Left lung (tissue), 4 donors: ENCODE measurements at regions not wholly inside any gene's neighbourhood (a gene's known extent, or its start where the extent isn't known, plus 50 kb on each side); places are given as distances from the start of the nearest gene placed in this dataset.

Source experiments
- ATAC-seq: fragments of 200-7000 bp; cut with Tn5 transposase; one replicate; pipeline ENCODE4 v1.9.1; 2020; ENCODE audit warnings: moderate library complexity
- DNase-seq, 4 donors: peaks; one replicate each; pipeline ENCODE4 v3.0.0-alpha.2; 2013 to 2020
- H3K27ac ChIP-seq, 2 donors: fragments of 200-600 bp; sonication (generic) in 1 of 2; one replicate each; pipeline versions ENCODE4 v1.5.0 to v1.8.0; 2020 to 2021
- H3K27me3 ChIP-seq, 2 donors: fragments of 200-600 bp; sonication (generic) in 1 of 2; one replicate each; pipeline versions ENCODE4 v1.5.0 to v1.8.0; 2020 to 2021
- H3K36me3 ChIP-seq, 2 donors: fragments of 200-600 bp; sonication (generic) in 1 of 2; one replicate each; pipeline versions ENCODE4 v1.5.0 to v1.8.0; 2020 to 2021
- H3K4me1 ChIP-seq, 2 donors: fragments of 200-600 bp; one replicate each; pipeline ENCODE4 v1.8.0; 2021
- H3K4me3 ChIP-seq, 2 donors: fragments of 200-600 bp; sonication (generic) in 1 of 2; one replicate each; pipeline versions ENCODE4 v1.5.0 to v1.8.0; 2020 to 2021; ENCODE audit warnings: mild to moderate bottlenecking in 1 of 2
- H3K9me3 ChIP-seq, 2 donors: fragments of 200-600 bp; sonication (generic) in 1 of 2; one replicate each; pipeline versions ENCODE4 v1.5.0 to v1.8.0; 2020 to 2021
- intact Hi-C, 2 donors: fragments of 100-400 bp; cut with DNase I; formaldehyde crosslinking; loops; one replicate each; pipeline versions ENCODE4 v1.11.2 to v1.14.2; 2022
- TF ChIP-seq, protein P1 (sequence below), 2 donors: fragments of 200-600 bp; sonication (generic) in 1 of 2; IDR thresholded peaks; one replicate each; pipeline versions ENCODE4 v1.5.0 to v1.8.0; 2021; ENCODE audit warnings: antibody characterized with exemption in 2 of 2
- donor health status: DM: no; HTN: yes; CAD: no.
- donor health status: DM: no; HTN: no; CAD: no.

- intact Hi-C loops: no loop called here
Measured at GRCh38 chr11:70568035-70568813, 169.9 kb downstream of the CTTN start.

GRCh38 chr11:70568814-70569617 is 170.7 kb downstream of the CTTN start:
- ATAC-seq: no peak
- peak overlapping the region in 1 of 2 donors; percentile 16 for H3K4me3 ChIP-seq
- intact Hi-C loops: no loop called here

More at GRCh38 chr11:70568035-70568813, 169.9 kb downstream of the CTTN start:
- H3K4me1 ChIP-seq: peaks cover 0 to 14% of the 10 kb centered on the region in 2 donors
- TF ChIP-seq, protein P1, sequence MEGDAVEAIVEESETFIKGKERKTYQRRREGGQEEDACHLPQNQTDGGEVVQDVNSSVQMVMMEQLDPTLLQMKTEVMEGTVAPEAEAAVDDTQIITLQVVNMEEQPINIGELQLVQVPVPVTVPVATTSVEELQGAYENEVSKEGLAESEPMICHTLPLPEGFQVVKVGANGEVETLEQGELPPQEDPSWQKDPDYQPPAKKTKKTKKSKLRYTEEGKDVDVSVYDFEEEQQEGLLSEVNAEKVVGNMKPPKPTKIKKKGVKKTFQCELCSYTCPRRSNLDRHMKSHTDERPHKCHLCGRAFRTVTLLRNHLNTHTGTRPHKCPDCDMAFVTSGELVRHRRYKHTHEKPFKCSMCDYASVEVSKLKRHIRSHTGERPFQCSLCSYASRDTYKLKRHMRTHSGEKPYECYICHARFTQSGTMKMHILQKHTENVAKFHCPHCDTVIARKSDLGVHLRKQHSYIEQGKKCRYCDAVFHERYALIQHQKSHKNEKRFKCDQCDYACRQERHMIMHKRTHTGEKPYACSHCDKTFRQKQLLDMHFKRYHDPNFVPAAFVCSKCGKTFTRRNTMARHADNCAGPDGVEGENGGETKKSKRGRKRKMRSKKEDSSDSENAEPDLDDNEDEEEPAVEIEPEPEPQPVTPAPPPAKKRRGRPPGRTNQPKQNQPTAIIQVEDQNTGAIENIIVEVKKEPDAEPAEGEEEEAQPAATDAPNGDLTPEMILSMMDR (IDR thresholded peaks at IDR 0.05): peak in 1 of 2 donors; percentile 20
- ATAC-seq: peak; percentile 74
- H3K27ac ChIP-seq: peak overlapping the region; percentile 57 to 73
- H3K4me3 ChIP-seq: peak overlapping the region; percentile 2 to 16
- no peaks in the 10 kb centered on the region for H3K27me3 ChIP-seq
- no peaks in the 10 kb centered on the region for H3K9me3 ChIP-seq
- DNase-seq: peak in 3 of 4 donors; percentile 47 to 76 (median 67)
- H3K36me3 ChIP-seq: no peaks in the 10 kb centered on the region

DNA sequence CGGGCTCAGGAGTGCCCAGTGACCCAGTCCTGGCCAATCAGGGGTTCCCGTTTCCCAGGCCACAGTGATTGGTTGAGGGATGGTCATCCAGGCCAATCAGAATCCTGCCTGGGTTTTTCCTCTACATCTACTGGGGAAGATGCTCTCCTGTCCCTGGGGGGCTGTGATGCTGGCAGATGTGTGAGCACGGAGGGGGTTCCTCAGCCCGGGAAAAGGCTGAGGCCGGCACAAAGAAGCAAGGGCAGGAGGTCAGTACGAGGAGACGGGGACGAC is 171.2 kb downstream of the CTTN start:
- no peaks in the 10 kb centered on the region for H3K36me3 ChIP-seq
- H3K9me3 ChIP-seq: no peaks in the 10 kb centered on the region
- no peak for DNase-seq
- H3K4me1 ChIP-seq: peaks cover 0 to 14% of the 10 kb centered on the region in 2 donors
- intact Hi-C loops: no loop called here
- TF ChIP-seq, protein P1 (IDR thresholded peaks at IDR 0.05): no peak
- no peak for ATAC-seq
- no peaks in the 10 kb centered on the region for H3K27me3 ChIP-seq
- no peak overlapping the region for H3K27ac ChIP-seq
- H3K4me3 ChIP-seq: no peak overlapping the region

More at GRCh38 chr11:70568814-70569617, 170.7 kb downstream of the CTTN start:
- Histone ChIP-seq H3K27ac (peak overlapping the region; percentile 57 to 73), H3K4me1 (peaks cover 0 to 14% of the 10 kb centered on the region in 2 donors), H3K27me3 (no peaks in the 10 kb centered on the region), H3K9me3 (no peaks in the 10 kb centered on the region), H3K36me3 (no peaks in the 10 kb centered on the region)
- peak in 1 of 4 donors; percentile 38 for DNase-seq
- TF ChIP-seq, protein P1 (IDR thresholded peaks at IDR 0.05): no peak

DNA sequence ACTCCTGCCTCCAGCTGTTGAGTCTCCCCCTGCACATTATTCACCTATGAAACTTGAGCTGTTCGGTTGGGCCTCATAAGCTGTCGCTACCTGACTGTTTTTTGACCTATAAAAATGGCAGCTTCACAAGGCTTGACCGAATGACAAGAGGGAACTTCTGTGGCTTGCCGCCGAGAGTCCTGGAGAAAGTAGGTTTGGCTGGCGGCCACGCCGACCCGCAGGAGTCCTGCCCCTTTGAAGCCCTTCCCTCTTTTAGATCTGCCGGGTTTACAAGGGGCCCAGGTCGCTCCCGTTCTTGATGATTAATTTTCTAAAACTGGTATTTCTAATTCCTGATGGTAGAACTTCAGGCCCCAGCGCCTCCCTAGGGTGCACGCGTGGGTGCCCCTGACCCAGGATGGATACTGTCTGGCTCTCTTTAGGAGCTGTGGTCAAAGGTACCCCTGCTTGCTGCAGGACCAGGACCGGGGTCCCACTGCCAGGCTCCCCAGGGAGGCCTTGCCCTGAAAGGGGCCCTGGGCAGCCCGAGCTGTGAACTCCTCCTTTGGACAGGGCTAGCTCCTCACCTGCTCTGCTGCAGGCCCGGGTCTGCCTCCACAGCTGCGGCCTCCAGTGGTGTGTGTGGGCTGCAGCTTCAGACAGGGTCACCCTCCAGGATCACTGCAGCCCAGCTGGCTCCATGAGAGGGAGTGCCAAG is 171.8 kb downstream of the CTTN start:
- H3K4me1 ChIP-seq: peaks cover 0 to 14% of the 10 kb centered on the region in 2 donors
- TF ChIP-seq, protein P1 (IDR thresholded peaks at IDR 0.05): no peak
- no peaks in the 10 kb centered on the region for H3K36me3 ChIP-seq
- no peak for ATAC-seq
- H3K27ac ChIP-seq: no peak overlapping the region
- H3K4me3 ChIP-seq: no peak overlapping the region
- no peak for DNase-seq
- no peaks in the 10 kb centered on the region for H3K27me3 ChIP-seq
- no peaks in the 10 kb centered on the region for H3K9me3 ChIP-seq
- intact Hi-C loops: no loop called here
